Lower leg skin (tissue), 4 donors: ENCODE measurements at regions not wholly inside any gene's neighbourhood (a gene's known extent, or its start where the extent isn't known, plus 50 kb on each side); places are given as distances from the start of the nearest gene placed in this dataset.

Experiments
- DNase-seq, 2 donors: peaks; one replicate each; pipeline ENCODE4 v3.0.0-alpha.2; 2019; ENCODE audit warnings: low spot score in 2 of 2
- H3K4me3 ChIP-seq: fragments of 200-600 bp; sonication (generic); 2 replicates; pipeline ENCODE4 v1.5.1; 2017; ENCODE audit warnings: mild to moderate bottlenecking, low read depth; ENCODE audit not compliant: poor library complexity, severe bottlenecking
- POLR2A ChIP-seq, 2 donors: fragments of 450-650 bp; IDR thresholded peaks; one replicate each; pipeline ENCODE4 v1.6.1; 2016 to 2017; ENCODE audit warnings: antibody characterized with exemption in 2 of 2, mild to moderate bottlenecking in 1 of 2, moderate library complexity in 1 of 2
- WGBS, 2 donors: methylation state at CpG; one replicate each; pipeline ENCODE4 v1.1.5; 2018; 5-methylcytosine and 5-hydroxymethylcytosine counted together
- intact Hi-C: fragments of 100-400 bp; cut with DNase I; formaldehyde crosslinking; loops from one replicate; pipeline ENCODE4 v1.15.0; 2023; ENCODE audit warnings: low total_unique reads
- TF ChIP-seq, protein P1 (sequence below), 3 donors: fragments of 450-650 bp; IDR thresholded peaks; one replicate each; pipeline ENCODE4 v1.5.1; 2016; ENCODE audit warnings: antibody characterized with exemption in 3 of 3, mild to moderate bottlenecking in 3 of 3, moderate library complexity in 2 of 3

DNA sequence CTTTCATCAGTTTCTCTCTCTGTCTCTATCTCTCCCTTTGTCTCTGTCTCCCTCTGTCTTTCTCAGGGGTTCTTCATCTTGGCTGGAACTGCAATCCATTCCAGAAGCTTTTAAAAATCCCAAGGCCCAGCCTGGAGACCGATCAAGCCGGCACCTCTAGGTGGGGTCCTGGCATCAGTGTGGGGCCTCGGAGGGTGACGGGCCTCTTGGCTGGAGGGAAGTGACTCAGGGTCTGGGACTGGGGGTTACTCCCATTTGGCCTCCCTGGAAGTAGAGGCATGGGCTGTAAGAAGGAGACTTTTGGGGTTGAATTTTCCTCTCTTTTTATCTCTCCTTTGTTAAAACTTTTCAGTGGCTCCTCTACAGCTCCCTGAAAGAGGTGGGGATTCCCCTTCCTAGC lies 52.8 kb upstream of the OTOF start:
- TF ChIP-seq, protein P1, sequence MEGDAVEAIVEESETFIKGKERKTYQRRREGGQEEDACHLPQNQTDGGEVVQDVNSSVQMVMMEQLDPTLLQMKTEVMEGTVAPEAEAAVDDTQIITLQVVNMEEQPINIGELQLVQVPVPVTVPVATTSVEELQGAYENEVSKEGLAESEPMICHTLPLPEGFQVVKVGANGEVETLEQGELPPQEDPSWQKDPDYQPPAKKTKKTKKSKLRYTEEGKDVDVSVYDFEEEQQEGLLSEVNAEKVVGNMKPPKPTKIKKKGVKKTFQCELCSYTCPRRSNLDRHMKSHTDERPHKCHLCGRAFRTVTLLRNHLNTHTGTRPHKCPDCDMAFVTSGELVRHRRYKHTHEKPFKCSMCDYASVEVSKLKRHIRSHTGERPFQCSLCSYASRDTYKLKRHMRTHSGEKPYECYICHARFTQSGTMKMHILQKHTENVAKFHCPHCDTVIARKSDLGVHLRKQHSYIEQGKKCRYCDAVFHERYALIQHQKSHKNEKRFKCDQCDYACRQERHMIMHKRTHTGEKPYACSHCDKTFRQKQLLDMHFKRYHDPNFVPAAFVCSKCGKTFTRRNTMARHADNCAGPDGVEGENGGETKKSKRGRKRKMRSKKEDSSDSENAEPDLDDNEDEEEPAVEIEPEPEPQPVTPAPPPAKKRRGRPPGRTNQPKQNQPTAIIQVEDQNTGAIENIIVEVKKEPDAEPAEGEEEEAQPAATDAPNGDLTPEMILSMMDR (IDR thresholded peaks at IDR 0.05): no peak
- no peak for TF ChIP-seq POLR2A (IDR thresholded peaks at IDR 0.05)
- WGBS, 2 donors: 47 to 53% methylated on average over 4 of the region's 4 CpGs
- intact Hi-C loops: no loop called here
- H3K4me3 ChIP-seq: no peak overlapping the region
- peak in 1 of 2 donors; percentile 68 for DNase-seq

DNA sequence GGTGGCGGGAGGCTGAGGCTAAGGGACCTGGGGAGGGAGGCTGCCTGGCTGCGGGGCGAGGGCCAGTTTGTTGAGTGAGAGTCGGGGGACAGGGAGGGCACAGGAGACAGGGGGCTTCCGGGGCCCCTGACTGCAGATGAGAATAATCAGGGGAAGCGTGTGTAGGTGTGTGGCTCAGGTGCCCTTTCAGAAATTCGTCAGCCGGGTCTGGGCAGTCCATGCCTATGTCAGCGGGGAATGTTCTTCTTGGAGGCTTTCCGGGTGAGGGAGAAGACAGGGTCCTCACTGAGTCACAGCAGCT lies 52.3 kb upstream of the OTOF start:
- TF ChIP-seq, protein P1 (IDR thresholded peaks at IDR 0.05): no peak
- TF ChIP-seq POLR2A (IDR thresholded peaks at IDR 0.05): no peak
- intact Hi-C loops: no loop called here
- WGBS, 2 donors: 82% methylated on average over 10 of the region's 10 CpGs
- H3K4me3 ChIP-seq: no peak overlapping the region
- DNase-seq: peak in 1 of 2 donors; percentile 69

DNA sequence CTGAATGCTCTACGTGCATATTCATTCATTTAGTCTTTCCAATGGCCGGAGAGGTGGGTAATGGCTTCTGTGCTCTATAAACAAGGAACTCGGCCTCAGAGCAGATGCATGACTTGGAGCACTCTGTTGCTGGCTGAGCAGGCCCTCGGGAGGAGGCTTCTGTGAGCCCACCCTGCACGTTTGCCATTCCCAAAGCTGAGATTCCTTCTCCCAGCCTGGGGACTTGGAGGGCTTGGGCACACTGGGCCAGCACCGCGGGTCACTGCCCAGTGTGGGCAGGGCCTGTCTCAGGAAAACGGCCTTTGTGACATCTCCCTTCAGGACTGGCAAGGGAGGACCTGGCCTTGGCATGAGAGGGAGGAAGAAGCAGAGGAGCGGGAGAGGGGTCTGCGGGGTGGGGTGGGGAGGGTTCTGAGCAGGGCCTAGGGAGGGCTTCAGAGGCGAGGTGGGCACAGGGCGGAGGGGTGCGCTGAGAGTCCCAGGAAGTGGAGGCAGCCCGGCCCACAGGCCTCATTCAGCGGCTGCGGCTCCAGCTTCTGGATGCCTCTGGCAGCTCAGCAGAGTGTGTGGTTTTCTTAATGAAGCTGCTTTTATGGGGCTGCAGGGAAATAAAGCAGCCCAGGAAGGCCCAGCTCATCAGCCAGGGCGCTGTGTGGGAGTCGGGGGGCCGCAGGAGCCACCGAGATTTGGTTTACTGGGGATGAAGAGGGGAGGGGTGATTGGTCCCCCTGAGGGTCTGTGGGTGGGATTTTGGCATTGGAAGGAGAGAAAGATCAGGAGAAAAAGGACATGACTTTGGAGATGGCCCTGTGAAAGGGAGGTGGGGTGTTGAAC lies 51.7 kb upstream of the OTOF start:
- intact Hi-C loops: no loop called here

DNA sequence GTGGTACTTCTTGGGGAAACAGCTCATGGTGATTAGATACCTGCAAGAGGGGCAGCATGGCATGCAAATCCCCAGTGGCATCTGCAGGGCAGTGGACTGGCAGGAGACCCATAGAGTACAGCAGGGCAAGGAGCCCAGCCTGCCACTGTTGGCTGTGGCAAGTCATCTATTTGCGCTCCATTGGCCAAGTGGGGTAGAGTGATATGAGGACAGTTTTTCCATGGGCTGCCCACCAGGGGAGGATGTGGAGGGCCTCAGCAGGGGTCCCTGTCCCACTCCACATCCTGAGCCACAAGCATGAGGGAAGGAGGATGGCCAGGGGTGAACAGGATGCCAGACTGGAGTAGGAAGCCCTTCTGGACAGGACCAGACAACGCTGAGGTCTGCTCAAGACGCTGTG lies 50.9 kb upstream of the OTOF start:
- DNase-seq: peak in 1 of 2 donors; percentile 79
- intact Hi-C loops: no loop called here
- TF ChIP-seq POLR2A (IDR thresholded peaks at IDR 0.05): no peak
- TF ChIP-seq, protein P1 (IDR thresholded peaks at IDR 0.05): no peak
- 94 to 98% methylated on average over 3 of the region's 3 CpGs for WGBS, 2 donors
- no peak overlapping the region for H3K4me3 ChIP-seq

More for the DNA sequence above, 51.7 kb upstream of the OTOF start:
- no peak overlapping the region for H3K4me3 ChIP-seq
- TF ChIP-seq, protein P1 (IDR thresholded peaks at IDR 0.05): no peak
- no peak for TF ChIP-seq POLR2A (IDR thresholded peaks at IDR 0.05)
- 69 to 83% methylated on average over 18 to 20 of the region's 20 CpGs for WGBS, 2 donors
- DNase-seq: peak in 1 of 2 donors; percentile 70

DNA sequence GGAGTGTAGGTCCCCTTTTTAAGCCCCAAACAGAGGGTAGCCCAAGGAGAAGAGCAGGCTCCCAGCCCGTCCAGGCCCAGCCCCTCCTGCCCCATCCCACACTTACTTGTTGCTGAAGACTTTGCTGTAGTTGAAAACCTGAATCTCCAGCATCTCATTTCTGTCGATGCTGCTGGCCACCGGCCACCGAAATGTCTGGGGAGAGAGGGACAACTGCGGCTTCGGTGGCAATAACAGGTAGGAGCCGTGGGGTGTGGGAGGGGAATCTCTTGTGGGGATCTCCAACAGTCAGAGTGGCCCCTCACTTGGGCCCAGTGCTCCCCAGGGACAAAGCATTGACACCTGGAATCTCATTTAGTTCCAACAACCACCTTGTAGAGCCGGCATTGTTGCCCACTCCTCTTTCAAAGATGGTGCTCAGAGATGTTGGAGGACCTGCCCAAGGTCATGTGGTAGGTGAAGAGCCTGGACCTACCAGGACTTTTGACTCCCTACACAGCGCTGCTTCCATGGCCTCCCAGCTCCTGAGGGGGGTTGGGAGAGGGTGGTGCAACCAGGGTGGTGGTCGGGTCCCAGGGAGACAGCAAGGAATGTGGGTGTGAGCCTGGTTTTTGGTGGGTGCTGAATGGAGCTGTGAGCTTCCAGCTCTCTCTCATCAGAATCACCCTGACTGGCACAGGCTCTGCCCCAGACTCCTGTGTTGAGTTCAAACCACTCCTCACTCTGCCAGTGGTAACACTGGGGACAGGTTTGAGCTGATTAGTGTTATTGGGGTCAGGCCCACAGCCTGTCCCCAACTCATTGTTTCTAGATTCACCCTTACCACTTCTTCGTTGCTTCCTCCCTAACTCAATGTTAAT lies 50.0 kb upstream of the OTOF start:
- H3K4me3 ChIP-seq: no peak overlapping the region
- peak in 1 of 2 donors; percentile 74 for DNase-seq
- TF ChIP-seq, protein P1 (IDR thresholded peaks at IDR 0.05): no peak
- intact Hi-C loops: no loop called here
- WGBS, 2 donors: 81 to 85% methylated on average over 11 of the region's 11 CpGs
